GM18498 (cell line): ENCODE measurements at regions not wholly inside any gene's neighbourhood (a gene's known extent, or its start where the extent isn't known, plus 50 kb on each side); places are given as distances from the start of the nearest gene placed in this dataset.

ENCODE experiments used
- ATAC-seq: cut with Tn5 transposase; IDR thresholded peaks from one replicate; pipeline ENCODE4 v1.9.1; 2021; ENCODE audit warnings: mild to moderate bottlenecking, moderate library complexity; ENCODE audit not compliant: unreplicated experiment

DNA sequence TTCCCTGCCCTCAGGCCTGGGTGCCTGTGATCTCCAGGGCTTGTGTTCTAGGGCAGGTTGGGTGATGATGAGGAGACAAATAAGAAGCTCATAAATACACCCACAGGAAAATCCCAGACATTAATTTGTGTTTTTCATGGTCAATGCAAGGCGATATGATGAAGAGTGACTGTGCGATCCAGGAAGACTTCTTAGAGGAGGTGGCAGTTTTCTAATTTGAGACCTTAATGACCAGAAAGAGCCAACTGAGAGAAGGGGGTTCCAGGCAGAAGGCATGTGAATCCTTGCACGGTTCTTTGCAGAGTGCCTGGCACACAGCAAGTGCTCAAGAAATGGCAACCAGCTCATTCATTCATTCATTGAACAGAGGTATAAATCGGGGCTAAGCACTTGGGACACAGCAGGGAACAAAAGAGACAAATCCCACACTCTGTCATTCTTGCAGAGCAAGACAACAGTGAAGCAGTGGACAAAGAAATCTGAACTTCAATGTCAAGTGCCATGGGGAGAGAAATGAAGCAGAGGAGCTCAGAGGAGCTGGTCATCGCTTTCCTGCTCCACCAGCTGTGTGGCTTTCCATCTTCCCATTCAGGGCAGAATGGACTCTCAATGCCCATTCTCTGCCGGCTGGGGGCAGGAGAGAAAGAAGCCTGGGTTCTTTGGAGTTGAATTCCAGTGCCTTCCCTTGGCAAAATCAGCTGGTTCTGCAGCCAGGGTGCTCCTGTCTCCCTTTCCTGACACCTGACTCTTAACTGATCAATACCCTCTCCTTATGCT lies 128.3 kb downstream of the AACS start:
- ATAC-seq = no peak

DNA sequence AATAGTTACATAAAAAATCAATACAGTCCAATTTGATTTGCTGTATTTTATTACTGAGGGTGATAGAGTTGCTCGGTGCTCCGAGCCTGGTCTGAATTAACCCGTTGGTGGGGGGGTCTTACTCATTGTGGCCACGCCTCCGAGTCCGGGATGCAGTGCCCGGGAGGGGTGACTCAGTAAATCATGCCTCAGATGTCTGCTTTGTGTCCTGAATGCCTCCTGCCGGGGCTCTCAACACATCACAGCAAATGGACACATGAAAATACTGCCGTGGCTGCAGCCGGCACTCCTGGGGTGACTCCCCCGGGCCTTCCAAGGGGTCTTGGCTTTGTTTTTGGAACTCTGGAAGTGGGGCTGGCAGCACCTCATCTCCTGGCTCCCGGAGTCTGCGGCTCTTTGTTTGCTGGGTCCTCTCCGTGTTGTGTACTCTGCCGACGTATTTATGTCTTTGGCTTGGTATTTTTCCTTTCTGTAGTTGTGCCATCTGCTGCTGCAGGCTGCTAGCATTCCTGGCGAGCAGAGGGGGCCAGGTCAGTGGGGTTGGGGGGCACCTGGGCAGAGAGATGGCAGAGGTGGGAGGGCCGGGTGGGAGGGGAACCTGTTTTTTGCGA lies 129.0 kb downstream of the AACS start:
- no peak for ATAC-seq

DNA sequence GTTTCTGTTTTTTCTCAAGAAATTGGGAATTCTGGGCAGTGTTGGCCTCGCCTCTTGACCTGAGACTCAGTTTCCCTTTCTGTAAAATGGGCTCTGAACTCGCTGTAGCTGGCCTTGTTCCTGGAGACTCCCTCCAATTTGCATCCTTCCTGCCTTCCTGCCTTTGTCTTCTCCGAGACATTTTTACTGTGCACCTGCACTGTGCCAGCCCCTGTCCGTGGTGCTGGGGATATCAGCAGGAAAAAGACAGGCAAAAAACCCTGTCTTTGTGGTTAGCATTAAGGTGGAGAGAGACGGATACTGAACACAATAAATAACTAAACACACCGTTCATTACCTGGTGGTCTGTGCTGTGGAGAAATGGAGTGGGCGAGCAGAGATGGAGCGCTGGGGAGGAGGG lies 129.8 kb downstream of the AACS start:
- ATAC-seq = no peak

- no peak for ATAC-seq
Observed at GRCh38 chr12:125197326-125197725, 132.1 kb downstream of the AACS start.

GRCh38 chr12:125198652-125199051 lies 133.4 kb downstream of the AACS start:
- no peak for ATAC-seq

DNA sequence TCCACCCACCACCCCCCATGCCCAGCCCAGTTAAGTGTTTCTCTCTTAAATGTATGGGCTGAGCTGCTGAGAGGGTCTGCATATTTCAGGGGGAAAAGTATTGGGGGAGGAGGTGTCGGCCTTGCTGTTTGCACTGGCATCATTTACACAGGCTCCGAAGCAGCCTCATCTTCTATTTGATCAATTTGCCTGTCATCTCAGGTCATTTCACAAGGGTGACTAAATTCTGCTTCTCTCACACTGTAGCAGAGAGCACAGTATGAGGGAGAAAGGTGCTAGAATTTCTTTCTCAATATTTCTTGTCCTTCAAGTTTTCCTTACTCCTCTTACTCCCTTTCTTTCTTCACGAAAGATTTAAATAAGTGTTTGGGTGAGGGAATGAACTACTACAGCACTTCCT lies 135.9 kb downstream of the AACS start:
- ATAC-seq = no peak

DNA sequence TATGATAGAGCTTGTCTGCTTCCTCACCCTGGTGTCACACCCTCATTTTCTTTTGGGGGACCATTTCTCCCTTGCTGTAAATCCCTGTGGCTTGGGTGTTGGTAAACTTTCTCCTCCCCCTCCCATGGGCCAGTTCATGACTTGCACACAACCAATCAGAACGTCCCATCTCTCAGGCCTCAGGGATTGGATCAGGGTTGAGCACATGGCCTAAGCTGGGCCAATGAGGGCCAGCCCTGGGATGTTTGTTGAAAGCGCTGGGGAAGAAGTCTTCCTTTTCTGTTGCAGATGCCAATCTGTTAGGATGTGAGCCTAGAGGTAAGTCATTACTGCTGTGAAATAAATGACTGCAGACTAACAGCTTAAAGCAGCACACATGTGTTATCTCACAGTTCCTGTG lies 136.7 kb downstream of the AACS start:
- ATAC-seq = no peak

DNA sequence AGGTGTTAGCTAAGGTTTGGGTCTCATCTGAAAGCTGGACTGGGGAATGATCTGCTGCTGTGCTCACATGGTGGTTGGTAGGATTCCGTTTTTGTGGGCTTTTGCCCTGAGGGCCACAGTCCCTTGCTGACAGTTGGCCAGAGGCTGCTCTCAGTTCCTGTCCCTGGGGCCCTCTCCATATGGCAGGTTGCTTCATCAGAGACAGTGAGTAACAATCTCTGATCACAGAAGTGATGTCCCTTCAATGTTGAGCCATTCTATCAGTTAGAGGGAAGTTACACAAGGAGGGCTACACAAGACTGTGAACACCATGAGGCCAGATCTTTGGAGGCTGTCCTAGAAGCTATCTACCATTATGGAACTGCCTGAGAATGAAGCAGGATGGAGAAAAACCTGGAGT lies 137.2 kb downstream of the AACS start:
- ATAC-seq = no peak

- ATAC-seq = peak; percentile 76
Observed at GRCh38 chr12:125203145-125203765, 138.0 kb downstream of the AACS start.

- ATAC-seq = no peak
Observed at GRCh38 chr12:125205386-125205785, 140.2 kb downstream of the AACS start.

GRCh38 chr12:125206711-125207110 lies 141.5 kb downstream of the AACS start:
- ATAC-seq = no peak

GRCh38 chr12:125208334-125208733 lies 143.1 kb downstream of the AACS start:
- no peak for ATAC-seq

DNA sequence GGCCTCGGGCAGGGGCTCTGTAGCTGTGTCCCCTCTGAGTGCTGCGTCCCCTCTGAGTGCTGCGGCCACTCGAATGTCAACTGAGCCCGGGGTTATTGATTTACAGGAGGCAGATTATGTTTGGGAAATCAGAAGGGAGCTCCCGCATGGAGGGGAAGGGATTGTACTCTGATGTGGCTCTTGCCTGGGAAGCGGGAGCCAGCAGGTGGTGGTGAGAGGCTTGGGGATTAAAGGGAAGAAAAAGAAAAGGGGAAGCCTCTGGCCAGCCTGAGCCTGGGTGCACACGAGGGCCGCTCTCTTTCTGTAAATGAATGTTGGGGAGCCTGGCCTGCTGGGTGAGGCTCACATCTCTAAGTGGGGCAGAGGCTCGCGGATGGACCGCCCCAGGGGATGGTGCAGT lies 143.7 kb downstream of the AACS start:
- ATAC-seq = no peak

- no peak for ATAC-seq
Observed at GRCh38 chr12:125210104-125210755, 145.0 kb downstream of the AACS start.

GRCh38 chr12:125211464-125211863 lies 146.2 kb downstream of the AACS start:
- no peak for ATAC-seq

DNA sequence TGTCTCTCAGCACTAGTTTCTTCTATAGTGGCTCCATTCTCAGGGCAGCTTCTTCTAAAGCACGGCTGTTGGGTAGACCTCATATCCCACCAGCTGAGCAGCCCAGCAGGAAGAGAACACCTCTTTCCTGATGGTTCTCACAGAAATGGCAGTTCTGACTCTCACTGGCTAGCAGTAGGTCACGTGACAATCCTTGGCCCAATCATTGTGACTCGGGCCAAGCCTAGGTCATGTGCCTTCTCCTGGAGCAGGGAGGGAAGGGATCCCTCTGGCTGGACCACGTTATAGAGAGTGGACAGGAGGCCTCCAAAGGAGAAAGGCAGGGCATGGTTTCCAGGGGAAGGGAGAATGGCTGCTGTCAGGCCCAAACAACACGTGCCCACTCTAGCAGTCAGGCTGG lies 149.1 kb downstream of the AACS start:
- ATAC-seq = no peak

DNA sequence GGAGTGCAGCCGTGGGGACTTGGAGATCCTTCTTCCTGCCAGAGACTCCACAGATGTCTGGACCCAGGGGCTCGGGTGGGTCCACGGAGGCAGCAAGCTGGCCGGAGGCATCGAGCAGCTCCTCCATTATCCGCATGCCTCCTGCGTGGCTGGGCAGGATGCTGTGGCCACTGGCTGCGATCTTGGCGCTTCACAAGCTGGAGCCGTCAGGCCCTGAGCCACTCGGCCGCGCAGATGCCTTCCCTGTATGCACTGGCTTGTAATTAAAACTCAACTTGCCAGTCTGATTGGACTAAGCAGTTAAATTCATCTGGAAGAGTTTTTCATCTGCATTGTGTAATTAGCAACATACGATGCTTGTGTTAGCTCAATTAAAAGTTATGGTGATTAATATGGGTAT lies 151.5 kb downstream of the AACS start:
- ATAC-seq = no peak

GRCh38 chr12:125217308-125217707 lies 152.1 kb downstream of the AACS start:
- no peak for ATAC-seq

GRCh38 chr12:125218952-125219351 lies 153.7 kb downstream of the AACS start:
- ATAC-seq = no peak

- no peak for ATAC-seq
Observed at GRCh38 chr12:125220404-125221273, 155.4 kb downstream of the AACS start.

GRCh38 chr12:125221602-125222001 lies 156.4 kb downstream of the AACS start:
- no peak for ATAC-seq
